CD14-positive monocyte (primary cell): ENCODE measurements at regions not wholly inside any gene's neighbourhood (a gene's known extent, or its start where the extent isn't known, plus 50 kb on each side); places are given as distances from the start of the nearest gene placed in this dataset.

Experiments
- DNase-seq, 3 donors: peaks; one replicate each; pipeline ENCODE4 v3.0.0-alpha.2; 2011 to 2022
- H2AFZ ChIP-seq: 2 replicates; pipeline ENCODE4 v1.6.0; 2012; ENCODE audit warnings: mild to moderate bottlenecking, low read depth, low read length, inconsistent platforms; ENCODE audit not compliant: insufficient read depth, poor library complexity, severe bottlenecking
- H3K27ac ChIP-seq, 2 donors: 1 replicate in 1 of 2; 2 replicates in 1 of 2; pipeline ENCODE4 v1.5.1; 2012 to 2013; ENCODE audit warnings: low read length in 2 of 2, control low read depth in 1 of 2, inconsistent platforms in 1 of 2, low read depth in 1 of 2, mild to moderate bottlenecking in 1 of 2
- H3K27me3 ChIP-seq, 2 donors: one replicate each; pipeline versions ENCODE4 v1.6.0 to v1.6.1; 2011 to 2013; ENCODE audit warnings: low read length in 2 of 2; ENCODE audit not compliant: control insufficient read depth in 2 of 2, insufficient read depth in 2 of 2
- H3K36me3 ChIP-seq, 2 donors: replicated peaks in 1 of 2; 1 replicate in 1 of 2; 2 replicates in 1 of 2; pipeline versions ENCODE4 v1.5.1 to v1.6.1; 2012 to 2013; ENCODE audit warnings: low read length in 2 of 2, control low read depth in 1 of 2, inconsistent platforms in 1 of 2, mild to moderate bottlenecking in 1 of 2; ENCODE audit not compliant: insufficient read depth in 2 of 2, control insufficient read depth in 1 of 2
- H3K4me1 ChIP-seq, 2 donors: 1 replicate in 1 of 2; 2 replicates in 1 of 2; pipeline versions ENCODE4 v1.5.1 to v1.6.1; 2012 to 2013; ENCODE audit warnings: low read length in 2 of 2, control low read depth in 1 of 2, inconsistent platforms in 1 of 2, mild to moderate bottlenecking in 1 of 2, moderate library complexity in 1 of 2; ENCODE audit not compliant: insufficient read depth in 2 of 2, control insufficient read depth in 1 of 2
- H3K4me2 ChIP-seq: replicated peaks from 2 replicates; pipeline ENCODE3; 2012; ENCODE audit warnings: low read length, moderate library complexity, mild to moderate bottlenecking; ENCODE audit not compliant: poor library complexity, severe bottlenecking; ENCODE audit errors: extremely low read depth
- H3K4me3 ChIP-seq, 3 experiments: fragments of 200-600 bp in 1 of 3; sonication (generic) in 1 of 3; replicated peaks in 1 of 3; 1 replicate in 2 of 3; 2 replicates in 1 of 3; pipeline ENCODE4 v1.5.1; 2011 to 2013; ENCODE audit warnings: low read length in 3 of 3, mild to moderate bottlenecking in 3 of 3, control low read depth in 2 of 3, low read depth in 2 of 3, inconsistent platforms in 1 of 3, moderate library complexity in 1 of 3
- H3K79me2 ChIP-seq: 2 replicates; pipeline ENCODE4 v1.6.0; 2012; ENCODE audit warnings: mild to moderate bottlenecking, control low read depth, inconsistent platforms, low read length, moderate library complexity; ENCODE audit not compliant: insufficient read depth
- H3K9ac ChIP-seq: 2 replicates; pipeline ENCODE4 v1.6.0; 2017; ENCODE audit warnings: low read length, mild to moderate bottlenecking; ENCODE audit not compliant: insufficient read depth, poor library complexity, severe bottlenecking
- H3K9me3 ChIP-seq, 2 donors: replicated peaks in 1 of 2; 1 replicate in 1 of 2; 2 replicates in 1 of 2; pipeline versions ENCODE4 v1.5.1 to v1.6.1; 2012 to 2013; ENCODE audit warnings: low read length in 2 of 2, control low read depth in 1 of 2; ENCODE audit not compliant: control insufficient read depth in 1 of 2, insufficient read depth in 1 of 2
- H4K20me1 ChIP-seq: 2 replicates; pipeline ENCODE4 v1.6.0; 2012; ENCODE audit warnings: mild to moderate bottlenecking, low read length, control low read depth, moderate library complexity; ENCODE audit not compliant: insufficient read depth
- H3K27ac Mint-ChIP-seq, 7 donors: one replicate each; pipeline ENCODE4 v1.8.0; 2020; ENCODE audit warnings: mild to moderate bottlenecking in 7 of 7, mixed read lengths in 7 of 7, moderate library complexity in 6 of 7, inconsistent platforms in 2 of 7
- H3K27me3 Mint-ChIP-seq, 3 donors: one replicate each; pipeline ENCODE4 v1.8.0; 2021 to 2022; ENCODE audit warnings: low read depth in 3 of 3, mild to moderate bottlenecking in 3 of 3, mixed read lengths in 3 of 3, moderate library complexity in 3 of 3, inconsistent platforms in 1 of 3
- H3K36me3 Mint-ChIP-seq, 2 donors: one replicate each; pipeline ENCODE4 v1.8.0; 2020; ENCODE audit warnings: mixed read lengths in 2 of 2, inconsistent platforms in 1 of 2, mild to moderate bottlenecking in 1 of 2
- H3K4me1 Mint-ChIP-seq: one replicate; pipeline ENCODE4 v1.8.0; 2020; ENCODE audit warnings: mild to moderate bottlenecking, mixed read lengths
- H3K4me3 Mint-ChIP-seq, 2 donors: one replicate each; pipeline ENCODE4 v1.8.0; 2020; ENCODE audit warnings: mild to moderate bottlenecking in 2 of 2, mixed read lengths in 2 of 2, moderate library complexity in 1 of 2
- H3K9me3 Mint-ChIP-seq, 7 donors: one replicate each; pipeline ENCODE4 v1.8.0; 2020 to 2022; ENCODE audit warnings: mixed read lengths in 7 of 7, mild to moderate bottlenecking in 6 of 7, moderate library complexity in 6 of 7, inconsistent platforms in 2 of 7
- WGBS: methylation state at CpG from one replicate; pipeline ENCODE4 v1.1.5; 2013; ENCODE audit warnings: missing lambda C conversion rate; ENCODE audit not compliant: insufficient coverage; 5-methylcytosine and 5-hydroxymethylcytosine counted together
- intact Hi-C, 2 donors: fragments of 100-400 bp; cut with micrococcal nuclease; formaldehyde crosslinking; loops; one replicate each; pipeline versions ENCODE4 v1.15.0 to v1.15.1; 2023
- TF ChIP-seq, protein P1 (sequence below): fragments of 200-600 bp; IDR thresholded peaks from one replicate; pipeline ENCODE4 v1.8.0; 2022; ENCODE audit warnings: antibody characterized with exemption, mild to moderate bottlenecking

DNA sequence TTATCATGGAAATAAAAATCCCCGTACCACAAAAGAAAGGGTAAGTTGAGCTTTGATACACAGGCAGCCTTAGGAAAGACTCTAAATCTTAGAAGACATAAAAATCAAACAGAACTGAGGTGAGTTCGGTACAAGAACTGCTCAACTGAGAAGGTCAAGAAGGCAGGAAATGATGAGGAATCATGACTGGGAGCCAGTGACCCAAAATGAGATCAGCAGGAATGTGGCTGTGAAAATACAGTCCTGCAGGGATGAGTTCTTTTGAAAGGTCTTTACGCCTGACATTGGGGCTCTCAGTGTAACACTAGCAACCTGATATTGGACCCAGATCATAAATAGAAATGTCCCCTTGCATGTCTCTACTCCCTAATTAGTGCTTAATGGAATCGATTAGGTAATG lies 56.3 kb upstream of the CDH11 start:
- no peaks in the 10 kb centered on the region for H3K27me3 ChIP-seq
- intact Hi-C loops = no loop called here
- H3K9ac ChIP-seq = no peak overlapping the region
- Mint-ChIP-seq H3K27me3 (peaks cover 0 to 4% (median 1%) of the 10 kb centered on the region in 3 donors), H3K4me1 (no peaks in the 10 kb centered on the region), H3K9me3 (peaks cover 0 to 12% (median 2%) of the 10 kb centered on the region in 7 donors), H3K36me3 (no peaks in the 10 kb centered on the region), H3K27ac (no peak overlapping the region), H3K4me3 (no peak overlapping the region)
- H3K79me2 ChIP-seq = no peaks in the 10 kb centered on the region
- no peaks in the 10 kb centered on the region for H3K4me1 ChIP-seq
- no peak overlapping the region for H3K27ac ChIP-seq
- WGBS = 100% methylated on average over 1 of the region's 4 CpGs
- H2AFZ ChIP-seq = no peak overlapping the region
- TF ChIP-seq, protein P1, sequence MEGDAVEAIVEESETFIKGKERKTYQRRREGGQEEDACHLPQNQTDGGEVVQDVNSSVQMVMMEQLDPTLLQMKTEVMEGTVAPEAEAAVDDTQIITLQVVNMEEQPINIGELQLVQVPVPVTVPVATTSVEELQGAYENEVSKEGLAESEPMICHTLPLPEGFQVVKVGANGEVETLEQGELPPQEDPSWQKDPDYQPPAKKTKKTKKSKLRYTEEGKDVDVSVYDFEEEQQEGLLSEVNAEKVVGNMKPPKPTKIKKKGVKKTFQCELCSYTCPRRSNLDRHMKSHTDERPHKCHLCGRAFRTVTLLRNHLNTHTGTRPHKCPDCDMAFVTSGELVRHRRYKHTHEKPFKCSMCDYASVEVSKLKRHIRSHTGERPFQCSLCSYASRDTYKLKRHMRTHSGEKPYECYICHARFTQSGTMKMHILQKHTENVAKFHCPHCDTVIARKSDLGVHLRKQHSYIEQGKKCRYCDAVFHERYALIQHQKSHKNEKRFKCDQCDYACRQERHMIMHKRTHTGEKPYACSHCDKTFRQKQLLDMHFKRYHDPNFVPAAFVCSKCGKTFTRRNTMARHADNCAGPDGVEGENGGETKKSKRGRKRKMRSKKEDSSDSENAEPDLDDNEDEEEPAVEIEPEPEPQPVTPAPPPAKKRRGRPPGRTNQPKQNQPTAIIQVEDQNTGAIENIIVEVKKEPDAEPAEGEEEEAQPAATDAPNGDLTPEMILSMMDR = no peak
- DNase-seq = no peak
- no peaks in the 10 kb centered on the region for H3K9me3 ChIP-seq
- no peaks in the 10 kb centered on the region for H4K20me1 ChIP-seq
- no peaks in the 10 kb centered on the region for H3K36me3 ChIP-seq
- H3K4me3 ChIP-seq = no peak overlapping the region
- H3K4me2 ChIP-seq = no peak overlapping the region

DNA sequence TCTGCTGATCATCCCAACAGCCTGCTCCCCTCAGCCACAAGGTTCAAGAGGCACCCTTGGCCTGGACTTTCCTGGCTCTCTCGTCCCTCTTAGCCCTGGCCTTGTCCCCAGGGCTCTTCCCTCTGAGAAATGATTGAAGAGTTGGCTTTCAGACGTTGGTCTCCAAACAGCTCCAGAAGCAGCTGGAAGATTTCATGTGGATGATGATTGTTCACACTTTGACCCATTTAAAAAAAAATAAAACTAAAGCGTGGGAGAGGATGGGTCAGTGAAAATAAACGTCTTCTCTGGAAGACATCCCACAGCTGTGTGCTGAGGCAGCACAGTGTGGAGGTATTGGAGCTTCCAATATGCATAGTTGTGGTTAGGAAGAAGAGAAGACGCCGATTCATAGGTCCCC lies 54.7 kb upstream of the CDH11 start:
- H3K4me3 ChIP-seq = no peak overlapping the region
- H3K9me3 Mint-ChIP-seq = peaks cover 0 to 12% (median 2%) of the 10 kb centered on the region in 7 donors
- DNase-seq = no peak
- no peaks in the 10 kb centered on the region for H3K36me3 ChIP-seq
- no peaks in the 10 kb centered on the region for H3K27me3 ChIP-seq
- 100% methylated on average over 2 of the region's 6 CpGs for WGBS
- peak overlapping the region in 1 of 7 donors; percentile 43 for H3K27ac Mint-ChIP-seq
- H3K9ac ChIP-seq = no peak overlapping the region
- H3K27me3 Mint-ChIP-seq = peaks cover 0 to 4% (median 1%) of the 10 kb centered on the region in 3 donors
- H4K20me1 ChIP-seq = no peaks in the 10 kb centered on the region
- H3K4me1 ChIP-seq = no peaks in the 10 kb centered on the region
- intact Hi-C loops = no loop called here
- no peak overlapping the region for H3K4me2 ChIP-seq
- H2AFZ ChIP-seq = no peak overlapping the region
- H3K9me3 ChIP-seq = no peaks in the 10 kb centered on the region
- no peaks in the 10 kb centered on the region for H3K79me2 ChIP-seq
- H3K4me1 Mint-ChIP-seq = no peaks in the 10 kb centered on the region
- no peaks in the 10 kb centered on the region for H3K36me3 Mint-ChIP-seq
- no peak overlapping the region for H3K27ac ChIP-seq
- TF ChIP-seq, protein P1 = no peak
- H3K4me3 Mint-ChIP-seq = no peak overlapping the region
